ENCODE measurements at regions not wholly inside any gene's neighbourhood (a gene's known extent, or its start where the extent isn't known, plus 50 kb on each side); places are given as distances from the start of the nearest gene placed in this dataset.

- H3K4me1 ChIP-seq (ENCODE audit: control insufficient read depth in 2 of 2, insufficient read depth in 2 of 2, low read length in 2 of 2), result no peaks in the 10 kb centered on the region
- no peaks in the 10 kb centered on the region for H3K9me3 ChIP-seq (ENCODE audit: control insufficient read depth in 2 of 3, low read length in 3 of 3)
- no peak overlapping the region for H3K4me3 ChIP-seq (ENCODE audit: low read length)
- no peaks in the 10 kb centered on the region for H3K36me3 ChIP-seq (ENCODE audit: control insufficient read depth in 2 of 3, insufficient read depth in 3 of 3, low read length in 3 of 3)
- Mint-ChIP-seq H3K4me3 (no peak overlapping the region), H3K4me1 (no peaks in the 10 kb centered on the region), H3K36me3 (no peaks in the 10 kb centered on the region), H3K9me3 (peaks cover 0 to 5% (median 0%) of the 10 kb centered on the region in 11 donors), H3K27ac (no peak overlapping the region), H3K27me3 (peaks cover 0 to 27% (median 26%) of the 10 kb centered on the region in 5 donors)
- no peaks in the 10 kb centered on the region for H3K27me3 ChIP-seq (ENCODE audit: control insufficient read depth in 2 of 2, insufficient read depth in 2 of 2, low read length in 2 of 2)
- CTCF ChIA-PET, result interaction anchor here (0.6 to 0.7 kb wide), 2 partner anchors 224 to 688 kb away, joined by 3 read pairs; no protein-coding TSS in a partner anchor
- ATAC-seq, result no peak
- no peak for DNase-seq
- no peak overlapping the region for H3K27ac ChIP-seq (ENCODE audit: low read depth, low read length)
- intact Hi-C loops (cut with micrococcal nuclease), result no loop called here
- POLR2A ChIA-PET, result no interaction called here
Measured at GRCh38 chr11:112801025-112801816, 160.0 kb upstream of the NCAM1 start.

GRCh38 chr11:112801817-112802088, 159.5 kb upstream of the NCAM1 start:
- H3K4me3 ChIP-seq (ENCODE audit: low read length), result no peak overlapping the region
- ChIA-PET CTCF (interaction anchor here (0.6 to 0.7 kb wide), 2 partner anchors 224 to 688 kb away, joined by 3 read pairs; no protein-coding TSS in a partner anchor), POLR2A (no interaction called here)
- Mint-ChIP-seq H3K9me3 (peaks cover 0 to 5% (median 0%) of the 10 kb centered on the region in 11 donors), H3K4me1 (no peaks in the 10 kb centered on the region), H3K36me3 (no peaks in the 10 kb centered on the region), H3K27ac (no peak overlapping the region), H3K4me3 (no peak overlapping the region), H3K27me3 (peaks cover 0 to 27% (median 22%) of the 10 kb centered on the region in 5 donors)
- H3K27ac ChIP-seq (ENCODE audit: low read depth, low read length), result no peak overlapping the region
- H3K27me3 ChIP-seq (ENCODE audit: control insufficient read depth in 2 of 2, insufficient read depth in 2 of 2, low read length in 2 of 2), result no peaks in the 10 kb centered on the region
- ATAC-seq (no peak), DNase-seq (no peak)
- H3K4me1 ChIP-seq (ENCODE audit: control insufficient read depth in 2 of 2, insufficient read depth in 2 of 2, low read length in 2 of 2), result no peaks in the 10 kb centered on the region
- intact Hi-C loops (cut with micrococcal nuclease), result no loop called here
- H3K9me3 ChIP-seq (ENCODE audit: control insufficient read depth in 2 of 3, low read length in 3 of 3), result no peaks in the 10 kb centered on the region
- H3K36me3 ChIP-seq (ENCODE audit: control insufficient read depth in 2 of 3, insufficient read depth in 3 of 3, low read length in 3 of 3), result no peaks in the 10 kb centered on the region

GRCh38 chr11:112805658-112806057, 155.6 kb upstream of the NCAM1 start:
- H3K27ac Mint-ChIP-seq, result no peak overlapping the region
- Histone ChIP-seq H3K27ac (ENCODE audit: low read depth, low read length) (no peak overlapping the region), H3K4me3 (ENCODE audit: low read length) (no peak overlapping the region), H3K36me3 (ENCODE audit: control insufficient read depth in 2 of 3, insufficient read depth in 3 of 3, low read length in 3 of 3) (no peaks in the 10 kb centered on the region), H3K9me3 (ENCODE audit: control insufficient read depth in 2 of 3, low read length in 3 of 3) (no peaks in the 10 kb centered on the region), H3K4me1 (ENCODE audit: control insufficient read depth in 2 of 2, insufficient read depth in 2 of 2, low read length in 2 of 2) (no peaks in the 10 kb centered on the region), H3K27me3 (ENCODE audit: control insufficient read depth in 2 of 2, insufficient read depth in 2 of 2, low read length in 2 of 2) (no peaks in the 10 kb centered on the region)
- H3K4me3 Mint-ChIP-seq, result no peak overlapping the region
- DNase-seq (no peak), ATAC-seq (no peak)
- intact Hi-C loops (cut with micrococcal nuclease), result no loop called here
- ChIA-PET CTCF (no interaction called here), POLR2A (no interaction called here)
- H3K9me3 Mint-ChIP-seq, result peaks cover 0 to 10% (median 0%) of the 10 kb centered on the region in 11 donors
- H3K27me3 Mint-ChIP-seq, result peaks cover 0 to 12% (median 7%) of the 10 kb centered on the region in 5 donors
- H3K4me1 Mint-ChIP-seq, result no peaks in the 10 kb centered on the region
- H3K36me3 Mint-ChIP-seq, result no peaks in the 10 kb centered on the region

GRCh38 chr11:112806256-112806655, 155.0 kb upstream of the NCAM1 start:
- Mint-ChIP-seq H3K4me1 (no peaks in the 10 kb centered on the region), H3K4me3 (no peak overlapping the region), H3K36me3 (no peaks in the 10 kb centered on the region), H3K27me3 (peaks cover 0 to 10% (median 4%) of the 10 kb centered on the region in 5 donors), H3K9me3 (peaks cover 0 to 10% (median 0%) of the 10 kb centered on the region in 11 donors), H3K27ac (no peak overlapping the region)
- DNase-seq (no peak), ATAC-seq (no peak)
- CTCF ChIA-PET, result no interaction called here
- Histone ChIP-seq H3K36me3 (ENCODE audit: control insufficient read depth in 2 of 3, insufficient read depth in 3 of 3, low read length in 3 of 3) (no peaks in the 10 kb centered on the region), H3K27me3 (ENCODE audit: control insufficient read depth in 2 of 2, insufficient read depth in 2 of 2, low read length in 2 of 2) (no peaks in the 10 kb centered on the region), H3K4me1 (ENCODE audit: control insufficient read depth in 2 of 2, insufficient read depth in 2 of 2, low read length in 2 of 2) (no peaks in the 10 kb centered on the region), H3K27ac (ENCODE audit: low read depth, low read length) (no peak overlapping the region), H3K9me3 (ENCODE audit: control insufficient read depth in 2 of 3, low read length in 3 of 3) (no peaks in the 10 kb centered on the region), H3K4me3 (ENCODE audit: low read length) (no peak overlapping the region)
- intact Hi-C loops (cut with micrococcal nuclease), result no loop called here
- POLR2A ChIA-PET, result no interaction called here

GRCh38 chr11:112806876-112807275, 154.3 kb upstream of the NCAM1 start:
- intact Hi-C loops (cut with micrococcal nuclease), result no loop called here
- ATAC-seq, result no peak
- H3K4me1 ChIP-seq (ENCODE audit: control insufficient read depth in 2 of 2, insufficient read depth in 2 of 2, low read length in 2 of 2), result no peaks in the 10 kb centered on the region

GRCh38 chr11:112809429-112809828, 151.8 kb upstream of the NCAM1 start:
- ChIA-PET POLR2A (no interaction called here), CTCF (interaction anchor here (0.6 kb wide), 1 partner anchor 579 kb away, joined by 3 read pairs; no protein-coding TSS in a partner anchor)
- Mint-ChIP-seq H3K27ac (no peak overlapping the region), H3K9me3 (peaks cover 0 to 8% (median 0%) of the 10 kb centered on the region in 11 donors), H3K27me3 (peaks cover under 1 to 16% (median 3%) of the 10 kb centered on the region in 5 donors), H3K4me1 (no peaks in the 10 kb centered on the region), H3K36me3 (no peaks in the 10 kb centered on the region), H3K4me3 (no peak overlapping the region)
- Histone ChIP-seq H3K36me3 (ENCODE audit: control insufficient read depth in 2 of 3, insufficient read depth in 3 of 3, low read length in 3 of 3) (no peaks in the 10 kb centered on the region), H3K4me3 (ENCODE audit: low read length) (no peak overlapping the region), H3K4me1 (ENCODE audit: control insufficient read depth in 2 of 2, insufficient read depth in 2 of 2, low read length in 2 of 2) (no peaks in the 10 kb centered on the region), H3K27ac (ENCODE audit: low read depth, low read length) (no peak overlapping the region), H3K9me3 (ENCODE audit: control insufficient read depth in 2 of 3, low read length in 3 of 3) (no peaks in the 10 kb centered on the region), H3K27me3 (ENCODE audit: control insufficient read depth in 2 of 2, insufficient read depth in 2 of 2, low read length in 2 of 2) (no peaks in the 10 kb centered on the region)
- ATAC-seq, result no peak
- intact Hi-C loops (cut with micrococcal nuclease), result no loop called here
- no peak for DNase-seq

More at GRCh38 chr11:112806876-112807275, 154.3 kb upstream of the NCAM1 start:
- Histone ChIP-seq H3K4me3 (ENCODE audit: low read length) (no peak overlapping the region), H3K27me3 (ENCODE audit: control insufficient read depth in 2 of 2, insufficient read depth in 2 of 2, low read length in 2 of 2) (no peaks in the 10 kb centered on the region), H3K36me3 (ENCODE audit: control insufficient read depth in 2 of 3, insufficient read depth in 3 of 3, low read length in 3 of 3) (no peaks in the 10 kb centered on the region), H3K27ac (ENCODE audit: low read depth, low read length) (no peak overlapping the region), H3K9me3 (ENCODE audit: control insufficient read depth in 2 of 3, low read length in 3 of 3) (no peaks in the 10 kb centered on the region)
- Mint-ChIP-seq H3K36me3 (no peaks in the 10 kb centered on the region), H3K27me3 (peaks cover 0 to 10% (median 4%) of the 10 kb centered on the region in 5 donors), H3K9me3 (peaks cover 0 to 12% (median 0%) of the 10 kb centered on the region in 11 donors), H3K27ac (no peak overlapping the region), H3K4me3 (no peak overlapping the region), H3K4me1 (no peaks in the 10 kb centered on the region)
- DNase-seq, result no peak
- CTCF ChIA-PET, result no interaction called here
- POLR2A ChIA-PET, result no interaction called here

GRCh38 chr11:112810951-112811350, 150.3 kb upstream of the NCAM1 start:
- CTCF ChIA-PET, result no interaction called here
- Histone ChIP-seq H3K27me3 (ENCODE audit: control insufficient read depth in 2 of 2, insufficient read depth in 2 of 2, low read length in 2 of 2) (no peaks in the 10 kb centered on the region), H3K36me3 (ENCODE audit: control insufficient read depth in 2 of 3, insufficient read depth in 3 of 3, low read length in 3 of 3) (no peaks in the 10 kb centered on the region), H3K4me3 (ENCODE audit: low read length) (no peak overlapping the region), H3K9me3 (ENCODE audit: control insufficient read depth in 2 of 3, low read length in 3 of 3) (no peaks in the 10 kb centered on the region), H3K4me1 (ENCODE audit: control insufficient read depth in 2 of 2, insufficient read depth in 2 of 2, low read length in 2 of 2) (no peaks in the 10 kb centered on the region), H3K27ac (ENCODE audit: low read depth, low read length) (no peak overlapping the region)
- Mint-ChIP-seq H3K9me3 (peaks cover 0 to 8% (median 1%) of the 10 kb centered on the region in 11 donors), H3K27me3 (peaks cover 0 to 12% (median 3%) of the 10 kb centered on the region in 5 donors), H3K4me1 (no peaks in the 10 kb centered on the region), H3K36me3 (no peaks in the 10 kb centered on the region), H3K4me3 (no peak overlapping the region), H3K27ac (no peak overlapping the region)
- POLR2A ChIA-PET, result no interaction called here
- intact Hi-C loops (cut with micrococcal nuclease), result no loop called here
- ATAC-seq, result no peak
- no peak for DNase-seq
